HAP-1 (cell line): ENCODE measurements at regions not wholly inside any gene's neighbourhood (a gene's known extent, or its start where the extent isn't known, plus 50 kb on each side); places are given as distances from the start of the nearest gene placed in this dataset.

ENCODE experiments used
- DNase-seq, 2 experiments: peaks; one replicate each; pipeline ENCODE4 v3.0.0-alpha.2; 2016 to 2020; ENCODE audit warnings: low spot score in 2 of 2
- H3K27me3 ChIP-seq: fragments of 250-450 bp; sonication (Bioruptor Pico); 2 replicates; pipeline ENCODE4 v1.5.1; 2020; ENCODE audit warnings: low read depth, mild to moderate bottlenecking, moderate library complexity
- H3K36me3 ChIP-seq: fragments of 250-450 bp; sonication (Bioruptor Pico); replicated peaks from 2 replicates; pipeline ENCODE4 v1.5.1; 2020; ENCODE audit warnings: mild to moderate bottlenecking
- H3K4me1 ChIP-seq: fragments of 250-450 bp; sonication (Bioruptor Pico); 2 replicates; pipeline ENCODE4 v1.5.1; 2020; ENCODE audit warnings: mild to moderate bottlenecking
- H3K4me3 ChIP-seq: fragments of 250-450 bp; sonication (Bioruptor Pico); 2 replicates; pipeline ENCODE4 v1.5.1; 2020; ENCODE audit warnings: mild to moderate bottlenecking, moderate library complexity
- H3K9me3 ChIP-seq: fragments of 250-450 bp; sonication (Bioruptor Pico); 2 replicates; pipeline ENCODE4 v1.5.1; 2020; ENCODE audit warnings: mild to moderate bottlenecking, moderate library complexity
- in situ Hi-C: fragments of 300-500 bp; cut with MboI; formaldehyde crosslinking; loops from 3 replicates; pipeline ENCODE4 v1.14.3; 2020; ENCODE audit warnings: low sequenced_read_pairs, inconsistent platforms, mixed read lengths

- Histone ChIP-seq H3K27me3 (no peaks in the 10 kb centered on the region), H3K4me3 (no peak overlapping the region), H3K4me1 (no peaks in the 10 kb centered on the region), H3K9me3 (no peaks in the 10 kb centered on the region), H3K36me3 (no peaks in the 10 kb centered on the region)
- in situ Hi-C loops, result no loop called here
- DNase-seq, result no peak
Observed at GRCh38 chr2:150292192-150292591, 195.3 kb downstream of the RND3 start.

- H3K27me3 ChIP-seq, result no peaks in the 10 kb centered on the region
- no peak overlapping the region for H3K4me3 ChIP-seq
- DNase-seq, result peak in 1 of 2 experiments; percentile 17
- H3K36me3 ChIP-seq, result no peaks in the 10 kb centered on the region
- H3K4me1 ChIP-seq, result no peaks in the 10 kb centered on the region
- no peaks in the 10 kb centered on the region for H3K9me3 ChIP-seq
- in situ Hi-C loops, result no loop called here
Observed at GRCh38 chr2:150286730-150287362, 200.6 kb downstream of the RND3 start.

GRCh38 chr2:150284116-150284515 is 203.4 kb downstream of the RND3 start:
- Histone ChIP-seq H3K4me1 (no peaks in the 10 kb centered on the region), H3K27me3 (no peaks in the 10 kb centered on the region), H3K9me3 (no peaks in the 10 kb centered on the region), H3K36me3 (no peaks in the 10 kb centered on the region), H3K4me3 (no peak overlapping the region)
- in situ Hi-C loops, result no loop called here
- DNase-seq, result no peak

GRCh38 chr2:150282771-150283371 is 204.6 kb downstream of the RND3 start:
- Histone ChIP-seq H3K9me3 (no peaks in the 10 kb centered on the region), H3K27me3 (no peaks in the 10 kb centered on the region), H3K36me3 (no peaks in the 10 kb centered on the region), H3K4me3 (no peak overlapping the region), H3K4me1 (no peaks in the 10 kb centered on the region)
- DNase-seq, result no peak
- in situ Hi-C loops, result no loop called here

DNA sequence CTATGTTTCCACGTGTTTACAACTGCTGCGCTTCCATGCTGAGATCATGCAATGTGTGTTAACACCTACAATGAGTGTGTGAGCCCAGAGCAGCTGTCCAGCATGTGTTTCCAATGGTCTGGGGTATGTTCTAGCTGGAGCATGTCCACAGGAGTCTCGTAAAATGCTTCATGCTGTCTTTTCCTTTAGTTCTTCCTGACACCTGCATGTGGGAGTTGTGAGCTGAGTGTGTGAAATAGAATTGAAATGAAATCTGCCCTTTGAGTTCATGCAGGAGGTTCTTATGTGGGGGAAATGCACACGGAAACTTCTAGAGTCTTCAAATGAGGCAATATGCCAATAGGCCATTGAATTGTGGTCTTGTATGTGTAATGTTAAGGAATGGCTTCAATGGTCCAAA is 205.1 kb downstream of the RND3 start:
- in situ Hi-C loops, result no loop called here
- Histone ChIP-seq H3K4me1 (no peaks in the 10 kb centered on the region), H3K9me3 (no peaks in the 10 kb centered on the region), H3K27me3 (no peaks in the 10 kb centered on the region), H3K4me3 (no peak overlapping the region), H3K36me3 (no peaks in the 10 kb centered on the region)
- DNase-seq, result no peak

- H3K36me3 ChIP-seq, result no peaks in the 10 kb centered on the region
- in situ Hi-C loops, result no loop called here
- no peaks in the 10 kb centered on the region for H3K4me1 ChIP-seq
- DNase-seq, result no peak
- H3K4me3 ChIP-seq, result no peak overlapping the region
- no peaks in the 10 kb centered on the region for H3K27me3 ChIP-seq
- H3K9me3 ChIP-seq, result peaks cover 4% of the 10 kb centered on the region; the same call in 1 of the 2 replicates
Observed at GRCh38 chr2:150280231-150280630, 207.2 kb downstream of the RND3 start.

DNA sequence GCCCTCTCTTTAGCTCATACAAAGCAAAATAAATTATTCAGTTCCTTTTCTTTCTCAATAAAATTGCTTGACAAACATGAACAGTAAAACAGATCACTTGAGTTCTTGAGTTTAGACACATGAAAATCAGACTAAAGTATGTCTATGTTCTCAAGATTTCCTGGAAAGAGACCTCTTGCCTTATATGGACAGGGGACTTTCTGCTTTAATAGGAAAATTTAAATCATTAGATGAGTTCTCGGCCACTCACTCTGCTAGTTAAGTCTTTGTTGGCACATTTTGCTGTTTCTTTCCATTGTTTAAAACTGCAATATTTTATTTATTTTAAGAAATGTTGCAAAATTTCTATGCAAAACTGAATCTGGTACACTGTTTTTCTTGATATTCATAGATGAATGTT is 207.8 kb downstream of the RND3 start:
- DNase-seq, result no peak
- in situ Hi-C loops, result no loop called here
- Histone ChIP-seq H3K9me3 (peaks cover 4% of the 10 kb centered on the region; the same call in 1 of the 2 replicates), H3K4me3 (no peak overlapping the region), H3K4me1 (no peaks in the 10 kb centered on the region), H3K36me3 (no peaks in the 10 kb centered on the region), H3K27me3 (no peaks in the 10 kb centered on the region)

- in situ Hi-C loops, result no loop called here
- no peaks in the 10 kb centered on the region for H3K27me3 ChIP-seq
- peaks cover 4% of the 10 kb centered on the region; the same call in 1 of the 2 replicates for H3K9me3 ChIP-seq
Observed at GRCh38 chr2:150276737-150277136, 210.7 kb downstream of the RND3 start.

GRCh38 chr2:150274108-150274507 is 213.4 kb downstream of the RND3 start:
- H3K9me3 ChIP-seq, result peaks cover 4% of the 10 kb centered on the region; the same call in 1 of the 2 replicates
- in situ Hi-C loops, result no loop called here

More at GRCh38 chr2:150276737-150277136, 210.7 kb downstream of the RND3 start:
- Histone ChIP-seq H3K4me3 (no peak overlapping the region), H3K36me3 (no peaks in the 10 kb centered on the region), H3K4me1 (no peaks in the 10 kb centered on the region)
- DNase-seq, result no peak

DNA sequence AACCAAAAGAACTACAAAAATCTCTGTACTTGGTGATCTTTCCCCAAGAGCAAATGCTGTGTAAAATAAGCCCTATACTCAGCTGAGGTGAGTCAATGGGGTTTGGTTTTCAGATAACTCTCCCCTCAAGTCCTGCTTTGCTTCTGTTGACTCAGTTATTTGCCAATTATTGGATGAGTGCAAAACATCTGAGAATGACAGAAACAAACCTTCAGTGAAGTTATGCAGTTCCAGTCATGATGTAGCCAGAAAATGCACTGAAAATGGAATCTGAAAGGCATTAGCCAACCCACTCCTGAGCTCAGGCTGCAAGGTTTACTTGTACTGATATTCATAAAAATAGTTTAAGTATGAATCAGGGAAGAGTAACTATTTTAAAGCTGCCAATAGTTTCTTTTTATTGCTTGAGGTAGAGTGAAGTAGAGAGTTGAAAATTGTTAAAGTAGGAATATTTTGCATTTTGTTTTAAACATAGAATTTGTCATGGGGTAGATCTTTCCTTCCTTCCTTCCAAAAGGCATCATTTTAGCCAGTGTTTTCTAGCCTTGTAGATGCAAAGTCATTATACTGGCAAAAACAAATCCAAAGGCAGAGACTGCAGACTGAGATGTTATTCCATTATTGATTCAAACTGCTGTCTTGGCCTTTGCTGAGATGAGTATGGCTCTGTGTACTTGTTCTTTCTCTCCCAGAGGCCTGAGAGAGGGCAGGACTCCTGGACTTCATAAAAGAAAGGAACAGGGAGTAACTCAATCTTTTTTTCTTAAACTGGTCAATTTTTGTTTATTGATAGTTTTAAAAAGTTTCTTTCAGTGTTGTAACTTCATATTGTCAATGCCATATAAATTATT is 215.3 kb downstream of the RND3 start:
- 0 out of 2 replicates have a peak, but pooled peaks cover 3% of the 10 kb centered on the region for H3K4me1 ChIP-seq
- no peaks in the 10 kb centered on the region for H3K27me3 ChIP-seq
- peaks cover 3% of the 10 kb centered on the region; the same call in 1 of the 2 replicates for H3K9me3 ChIP-seq
- H3K4me3 ChIP-seq, result no peak overlapping the region
- no peaks in the 10 kb centered on the region for H3K36me3 ChIP-seq
- DNase-seq, result no peak
- in situ Hi-C loops, result no loop called here

More at GRCh38 chr2:150274108-150274507, 213.4 kb downstream of the RND3 start:
- Histone ChIP-seq H3K27me3 (no peaks in the 10 kb centered on the region), H3K4me3 (no peak overlapping the region), H3K4me1 (no peaks in the 10 kb centered on the region), H3K36me3 (no peaks in the 10 kb centered on the region)
- DNase-seq, result no peak

DNA sequence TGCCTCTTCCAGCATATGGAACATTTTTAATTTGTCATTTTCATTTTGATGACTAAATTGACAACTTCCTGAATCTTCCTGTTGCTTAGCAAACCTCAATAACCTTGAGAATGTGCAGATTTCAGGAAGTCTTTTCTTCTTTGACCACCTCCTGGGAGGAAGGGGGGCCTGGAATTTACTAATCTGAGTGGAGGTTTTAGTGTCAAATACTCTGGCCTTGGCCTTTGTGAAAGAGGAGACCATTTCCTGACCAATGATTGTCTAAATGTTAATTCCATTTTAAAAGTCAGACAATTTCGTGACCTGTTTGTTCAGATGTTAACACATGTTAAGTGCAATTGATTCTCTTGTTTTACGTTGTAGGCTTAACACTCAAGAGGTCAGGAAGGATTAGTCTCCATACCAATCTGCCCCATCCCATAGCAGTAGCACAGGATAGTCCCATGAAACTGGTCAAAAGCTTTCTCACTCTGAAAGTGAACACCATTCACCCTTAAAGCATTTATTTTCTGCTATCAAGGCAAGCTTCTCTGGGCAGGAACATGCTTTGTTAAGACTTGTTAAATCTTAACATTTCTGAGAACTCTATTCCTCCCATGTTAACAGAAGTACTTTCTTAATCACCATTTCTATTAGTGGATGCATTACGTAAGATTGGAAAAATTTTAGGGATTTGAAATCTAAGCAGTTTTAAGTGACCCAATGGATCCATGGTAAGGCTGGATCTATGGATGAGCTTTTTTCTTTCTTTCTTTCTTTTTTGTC is 219.6 kb downstream of the RND3 start:
- H3K36me3 ChIP-seq, result no peaks in the 10 kb centered on the region
- in situ Hi-C loops, result no loop called here
- peak; percentile 17 to 20 for DNase-seq
- H3K27me3 ChIP-seq, result no peaks in the 10 kb centered on the region
- 0 out of 2 replicates have a peak, but pooled peaks cover 3% of the 10 kb centered on the region for H3K4me1 ChIP-seq
- H3K9me3 ChIP-seq, result no peaks in the 10 kb centered on the region
- no peak overlapping the region for H3K4me3 ChIP-seq

- Histone ChIP-seq H3K4me3 (no peak overlapping the region), H3K27me3 (no peaks in the 10 kb centered on the region), H3K9me3 (no peaks in the 10 kb centered on the region), H3K4me1 (0 out of 2 replicates have a peak, but pooled peaks cover 3% of the 10 kb centered on the region), H3K36me3 (no peaks in the 10 kb centered on the region)
- DNase-seq, result no peak
- in situ Hi-C loops, result no loop called here
Observed at GRCh38 chr2:150266931-150267330, 220.5 kb downstream of the RND3 start.

DNA sequence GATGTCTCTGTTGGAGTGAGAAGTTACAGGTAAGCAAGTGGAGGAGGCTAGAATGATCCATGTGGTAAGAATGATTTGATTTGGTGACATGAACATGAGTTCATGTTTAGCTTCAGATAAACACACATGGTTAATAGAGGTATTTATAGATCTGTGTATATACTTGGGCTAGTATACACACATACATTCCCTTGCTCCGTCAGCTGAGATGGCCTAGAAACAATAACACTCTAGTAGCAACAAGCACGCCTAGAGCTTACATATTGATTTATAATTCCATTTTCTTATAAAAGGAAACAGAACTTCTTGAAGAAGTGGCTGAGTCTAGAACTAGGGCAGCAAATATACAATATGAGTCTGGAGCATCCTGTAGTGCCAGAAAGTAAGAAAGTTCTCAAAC is 223.0 kb downstream of the RND3 start:
- in situ Hi-C loops, result no loop called here
- Histone ChIP-seq H3K4me3 (no peak overlapping the region), H3K27me3 (no peaks in the 10 kb centered on the region), H3K4me1 (0 out of 2 replicates have a peak, but pooled peaks cover 3% of the 10 kb centered on the region), H3K9me3 (no peaks in the 10 kb centered on the region), H3K36me3 (no peaks in the 10 kb centered on the region)
- no peak for DNase-seq
